Mucosa of gallbladder (tissue), 1 donor: ENCODE measurements at regions not wholly inside any gene's neighbourhood (a gene's known extent, or its start where the extent isn't known, plus 50 kb on each side); places are given as distances from the start of the nearest gene placed in this dataset.
"Not testable (repeated sequence)": the region's sequence is repeated elsewhere in the genome, so short reads cannot be mapped to it uniquely, and the experiment has no call there.

Experiments
- DNase-seq: peaks from one replicate; pipeline ENCODE4 v3.0.0-alpha.2; 2020; ENCODE audit warnings: low spot score
- donor health status: DM: no; HTN: no; CAD: no.

DNA sequence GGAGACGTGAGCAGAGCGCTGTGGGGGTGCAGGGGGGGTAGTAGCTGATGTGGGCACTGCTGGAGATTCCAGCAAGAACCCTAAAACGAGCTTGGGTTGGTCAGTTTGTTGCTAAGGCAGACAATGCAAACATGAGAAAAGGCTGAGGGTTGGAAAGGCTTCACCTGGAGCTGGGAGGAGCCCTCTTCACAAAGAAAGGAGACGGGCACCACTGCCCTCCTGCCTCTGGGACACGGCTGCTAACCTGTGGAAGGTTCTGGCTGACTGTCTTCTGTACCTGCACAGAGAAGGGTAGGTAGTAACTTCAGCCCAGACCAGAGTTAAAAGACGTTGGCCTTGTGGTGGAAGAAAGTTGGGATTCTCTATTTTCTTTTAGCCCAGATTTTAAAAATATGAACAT lies 108.7 kb downstream of the SUCLA2 start:
- no peak for DNase-seq

DNA sequence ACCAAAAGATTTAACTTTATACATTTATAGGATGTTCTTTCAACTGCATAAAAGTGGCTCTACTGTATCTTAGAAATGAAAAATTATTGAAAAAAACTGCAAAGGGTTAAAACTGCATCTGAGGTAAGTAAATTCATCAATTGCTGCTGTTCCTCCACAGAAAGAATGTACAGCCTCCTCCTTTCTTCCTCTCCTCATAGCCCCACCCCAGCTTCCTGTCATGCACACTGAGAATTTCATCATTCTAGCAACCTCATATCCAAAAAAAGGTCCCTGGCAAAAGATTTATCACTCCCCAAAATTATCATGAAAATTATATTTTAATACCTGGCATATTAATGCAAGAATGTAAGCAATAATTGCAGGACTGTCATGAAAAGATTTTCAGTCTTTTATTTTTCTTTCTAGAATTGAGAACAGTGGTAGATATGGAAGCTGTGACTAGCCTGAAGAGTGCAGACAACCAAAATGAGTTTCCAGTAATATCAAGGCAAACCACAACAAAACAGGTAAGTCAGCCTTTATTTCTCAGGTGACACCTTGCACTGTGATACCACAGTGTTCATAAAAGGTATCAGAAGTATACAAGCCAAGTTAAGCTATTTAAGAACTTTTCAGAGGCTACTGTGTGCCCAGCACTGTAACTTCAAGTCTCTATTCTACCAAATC lies 110.8 kb downstream of the SUCLA2 start:
- no peak for DNase-seq

DNA sequence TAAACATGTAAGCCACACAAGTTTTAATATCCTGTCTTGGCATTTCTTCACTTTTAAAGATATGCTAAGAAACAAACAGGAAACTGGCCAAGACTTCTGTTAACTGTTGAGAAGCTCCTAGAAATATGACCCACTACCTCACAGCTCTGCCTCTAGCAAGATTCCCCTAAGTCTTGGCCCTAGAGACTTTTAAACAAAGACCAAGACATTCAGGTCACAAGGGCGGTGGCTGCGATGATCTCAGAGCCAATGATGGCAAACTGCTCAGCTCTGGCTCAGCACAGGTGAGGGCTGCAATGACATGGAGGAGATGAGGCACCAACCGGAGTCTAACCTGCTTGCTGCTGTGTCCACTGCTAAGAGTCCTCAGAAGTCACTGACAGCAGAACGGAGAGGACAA lies 114.8 kb downstream of the SUCLA2 start:
- DNase-seq = no peak

DNA sequence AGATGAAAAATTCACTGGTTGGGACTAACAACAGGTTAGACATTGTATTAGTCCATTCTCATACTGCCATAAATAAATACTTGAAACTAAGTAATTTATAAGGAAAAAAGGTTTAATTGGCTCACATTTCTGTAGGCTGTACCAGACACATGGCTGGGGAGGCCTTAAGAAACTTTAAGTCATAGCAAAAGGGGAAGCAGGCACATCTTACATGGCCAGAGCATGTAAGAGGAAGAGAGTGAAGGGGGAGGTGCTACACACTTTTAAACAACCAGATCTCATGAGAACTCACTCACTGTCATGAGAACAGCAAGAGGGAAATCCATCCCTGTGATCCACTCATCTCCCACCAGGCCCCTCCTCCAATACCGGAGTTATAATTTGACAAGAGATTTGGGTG lies 125.9 kb downstream of the SUCLA2 start:
- DNase-seq = no peak

DNA sequence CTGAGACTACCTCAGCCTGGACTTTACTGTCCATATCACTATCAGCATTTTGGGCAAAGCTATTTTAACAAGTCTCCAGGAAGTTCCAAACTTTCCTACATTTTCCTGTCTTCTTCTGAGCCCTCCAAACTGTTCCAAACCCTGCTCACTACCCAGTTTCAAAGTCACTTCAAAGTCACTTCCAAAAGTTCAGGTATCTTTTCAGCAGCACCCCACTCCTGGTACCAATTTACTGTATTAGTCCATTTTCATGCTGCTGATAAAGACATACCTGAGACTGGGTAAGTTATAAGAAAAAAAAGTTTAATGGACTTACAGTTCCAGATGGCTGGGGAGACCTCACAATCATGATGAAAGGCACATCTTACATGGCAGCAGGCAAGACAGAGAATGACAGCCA lies 127.1 kb downstream of the SUCLA2 start:
- not testable (repeated sequence) for DNase-seq

DNA sequence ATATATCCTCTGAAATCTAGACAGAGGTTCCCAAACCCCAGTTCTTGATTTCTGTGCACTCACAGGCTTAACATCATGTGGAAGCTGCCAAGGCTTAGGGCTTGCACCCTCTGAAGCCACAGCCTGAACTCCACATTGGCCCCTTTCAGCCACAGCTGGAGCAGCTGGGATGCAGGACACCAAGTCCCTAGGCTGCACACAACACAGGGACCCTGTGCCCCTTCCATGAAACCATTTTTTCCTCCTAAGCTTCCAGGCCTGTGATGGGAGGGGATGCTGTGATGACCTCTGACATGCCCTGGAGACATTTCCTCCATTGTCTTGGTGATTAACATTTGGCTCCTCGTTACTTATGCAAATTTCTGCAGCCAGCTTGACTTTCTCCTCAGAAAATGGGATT lies 127.8 kb downstream of the SUCLA2 start:
- DNase-seq = not testable (repeated sequence)

DNA sequence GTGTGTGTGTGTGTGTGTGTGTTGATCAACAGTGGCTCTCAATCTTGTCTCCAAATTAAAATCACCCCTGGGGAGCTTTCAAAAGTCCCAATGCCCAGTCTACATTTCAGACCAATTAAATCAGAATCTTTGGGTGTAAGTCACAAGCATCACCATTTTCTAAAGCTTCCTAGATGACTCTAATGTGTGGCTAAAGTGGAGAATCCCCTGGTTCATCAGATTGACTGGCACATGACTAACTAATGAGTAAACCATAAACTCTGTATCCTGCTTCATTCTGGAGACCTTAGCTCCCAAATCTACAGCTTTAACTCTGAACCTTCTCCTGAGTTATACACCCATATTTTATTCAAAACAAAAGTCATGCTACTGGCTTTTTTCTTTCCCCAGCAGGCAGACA lies 131.3 kb downstream of the SUCLA2 start:
- no peak for DNase-seq

DNA sequence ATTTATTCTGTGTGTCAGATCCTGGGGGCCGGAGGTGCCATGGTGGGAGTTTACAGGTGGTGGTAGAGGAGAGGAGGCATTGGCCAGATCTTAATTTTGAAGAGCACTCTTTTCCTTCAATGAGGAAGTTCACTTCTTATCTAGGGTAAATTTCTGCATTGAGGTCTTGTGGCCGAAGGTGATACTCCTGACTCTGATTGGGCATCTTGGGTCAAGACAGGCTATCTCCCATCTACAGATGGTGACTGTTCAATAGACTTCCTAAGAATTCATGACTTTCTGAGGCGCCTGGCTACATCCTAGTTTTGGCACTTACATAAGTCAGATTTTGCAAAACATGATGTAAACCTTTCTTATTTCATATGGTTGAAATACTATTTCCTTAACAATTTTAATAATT lies 135.2 kb downstream of the SUCLA2 start:
- DNase-seq = no peak

DNA sequence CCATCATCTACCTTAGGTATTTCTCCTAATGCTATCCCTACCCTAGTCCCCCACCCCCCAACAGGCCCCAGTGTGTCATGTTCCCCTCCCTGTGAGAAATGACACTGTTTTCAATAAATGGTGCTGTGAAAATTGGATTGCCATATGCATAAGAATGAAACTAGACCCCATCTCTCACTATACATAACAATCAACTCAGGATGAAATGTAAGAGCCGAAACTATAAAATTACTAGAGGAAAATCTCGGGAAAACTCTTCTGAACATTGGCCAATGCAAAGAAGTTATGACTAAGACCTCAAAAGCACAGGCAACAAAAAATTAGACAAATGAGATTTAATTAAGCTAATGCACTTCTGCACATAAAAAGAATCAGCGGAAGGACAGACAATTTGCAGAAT lies 138.2 kb downstream of the SUCLA2 start:
- DNase-seq = no peak

DNA sequence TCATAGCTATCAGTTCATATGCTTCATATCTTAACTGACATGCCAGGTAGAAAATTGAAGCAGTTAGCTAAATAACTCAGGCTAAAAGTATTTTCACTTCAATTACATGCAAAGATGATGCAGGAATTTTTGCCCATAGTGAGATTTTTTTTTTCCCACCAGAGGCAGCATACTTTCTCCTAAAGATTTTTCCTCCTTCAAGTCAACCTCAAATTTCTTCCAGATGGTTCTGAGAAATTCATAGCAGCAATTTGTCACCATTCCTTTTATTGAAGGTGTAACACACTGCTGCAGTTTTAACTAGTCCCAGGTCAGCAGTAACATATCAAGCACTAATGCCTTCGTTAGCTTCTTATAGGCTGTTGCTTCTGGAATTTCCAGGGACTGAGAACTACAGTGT lies 141.9 kb downstream of the SUCLA2 start:
- no peak for DNase-seq

DNA sequence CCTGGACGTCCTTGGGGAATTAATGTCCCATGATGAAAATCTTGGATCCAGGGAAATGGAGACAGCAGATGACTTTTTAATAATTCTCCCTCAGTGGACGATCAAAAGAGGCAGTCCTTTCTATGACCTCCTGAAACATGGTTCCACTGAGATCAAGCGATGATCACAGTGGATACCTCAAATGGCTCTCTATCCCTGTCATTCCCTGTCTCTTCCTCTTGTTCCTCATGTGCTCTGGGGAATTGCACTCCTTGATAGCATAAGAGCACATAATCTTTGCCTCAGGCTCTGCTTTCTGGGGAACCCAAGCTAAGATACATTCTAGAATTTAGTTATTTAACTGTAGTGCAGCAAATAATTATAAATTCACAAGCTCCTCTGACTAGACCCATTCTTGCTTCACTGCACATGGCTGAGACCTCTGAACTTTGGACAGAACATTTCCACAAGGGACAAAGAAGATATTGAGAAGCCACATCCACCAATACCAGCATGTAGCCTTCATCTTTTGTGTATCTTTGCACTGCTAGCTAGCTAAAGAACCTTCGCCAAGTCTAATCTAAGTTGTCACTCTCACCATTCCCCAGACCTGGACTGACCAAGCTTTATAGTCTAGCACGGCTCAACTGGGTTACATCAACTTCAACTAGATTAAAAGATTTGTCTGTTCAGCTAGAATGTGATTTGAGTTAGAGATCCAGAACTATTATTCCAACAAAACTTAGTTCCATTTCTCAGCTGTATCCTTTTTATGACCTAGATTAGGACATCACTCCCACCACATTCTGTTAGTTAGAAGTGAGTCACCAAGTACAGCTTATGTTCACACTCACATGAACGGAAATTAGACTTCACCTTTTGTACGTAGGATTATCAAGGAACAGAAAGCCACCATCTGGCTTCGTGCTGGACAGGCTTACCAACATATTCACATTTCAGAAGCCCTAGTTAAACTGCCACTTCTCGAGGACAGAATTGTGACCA lies 142.7 kb downstream of the SUCLA2 start:
- DNase-seq = no peak

DNA sequence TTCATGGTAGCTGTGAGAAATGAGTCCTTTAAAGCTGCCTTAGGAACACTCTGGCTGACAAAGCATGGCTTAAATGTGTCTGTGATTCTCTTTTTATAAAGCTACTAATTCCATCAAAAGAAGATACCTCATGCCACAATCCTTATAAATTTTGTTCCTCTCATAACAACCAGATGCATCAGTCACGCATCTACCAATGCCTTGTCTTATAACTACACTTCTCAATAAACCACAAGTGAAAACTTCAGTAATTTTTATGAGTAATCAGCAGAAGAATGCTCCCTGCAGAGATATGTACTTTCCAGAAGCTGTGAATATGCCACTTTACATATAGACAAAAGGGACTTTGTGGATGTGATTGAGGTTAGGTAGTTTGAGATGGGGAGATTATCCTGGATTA lies 147.8 kb downstream of the SUCLA2 start:
- DNase-seq = no peak

DNA sequence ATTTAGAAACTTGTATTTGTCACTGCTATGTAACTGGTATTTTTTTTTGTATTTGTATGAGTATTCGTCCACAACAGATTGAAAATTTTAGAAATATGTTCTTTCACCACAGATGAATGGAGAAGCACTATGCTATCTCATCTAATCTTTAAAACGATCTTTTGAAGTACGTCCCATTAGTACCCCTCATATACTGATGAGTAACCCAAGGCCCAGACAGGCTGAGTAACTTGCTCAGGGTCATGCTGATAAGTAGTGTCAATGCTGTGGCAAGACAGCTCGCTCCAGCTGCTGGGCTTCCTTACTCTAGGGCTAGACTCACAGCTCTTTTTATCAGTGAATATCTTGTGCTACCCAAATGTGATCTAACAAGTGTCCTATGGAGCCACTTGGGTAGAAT lies 154.2 kb downstream of the SUCLA2 start:
- no peak for DNase-seq

DNA sequence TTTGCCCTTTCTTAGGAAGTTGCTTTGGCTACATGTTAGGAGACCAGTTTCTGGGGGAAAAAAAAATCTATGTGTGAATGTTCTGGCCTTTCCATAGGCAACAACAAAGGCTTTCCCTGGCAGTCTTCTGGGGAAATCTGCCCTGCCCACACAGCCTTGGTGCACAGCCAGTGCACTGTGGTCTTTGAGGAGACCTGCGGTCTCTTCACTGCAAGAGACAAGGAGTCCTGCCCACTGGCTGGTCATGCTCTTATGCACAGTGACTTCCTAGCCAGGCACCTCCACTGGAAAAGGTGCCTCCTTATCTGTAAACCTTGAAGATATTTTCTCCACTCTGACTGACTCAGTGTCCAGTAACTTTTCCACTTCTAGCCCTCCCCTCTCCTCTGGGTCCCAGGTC lies 155.1 kb downstream of the SUCLA2 start:
- no peak for DNase-seq

DNA sequence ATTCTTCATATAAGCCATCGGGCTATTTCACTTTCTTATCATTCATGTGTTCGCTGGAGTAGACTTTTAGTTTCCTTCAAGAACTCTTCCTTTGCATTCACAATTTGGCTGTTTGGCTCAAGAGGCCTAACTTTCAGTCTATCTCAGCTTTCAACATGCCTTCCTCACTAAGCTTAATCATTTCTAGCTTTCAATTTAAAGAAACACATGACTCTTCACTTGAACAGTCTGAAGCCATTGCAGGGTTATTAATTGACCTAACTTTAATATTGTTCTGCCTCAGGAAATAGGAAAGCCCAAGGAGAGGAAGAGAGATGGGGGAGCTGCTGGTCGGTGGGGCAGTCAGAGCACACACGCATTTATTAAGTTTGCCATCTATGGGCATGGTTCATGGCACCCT lies 158.1 kb downstream of the SUCLA2 start:
- DNase-seq = no peak

DNA sequence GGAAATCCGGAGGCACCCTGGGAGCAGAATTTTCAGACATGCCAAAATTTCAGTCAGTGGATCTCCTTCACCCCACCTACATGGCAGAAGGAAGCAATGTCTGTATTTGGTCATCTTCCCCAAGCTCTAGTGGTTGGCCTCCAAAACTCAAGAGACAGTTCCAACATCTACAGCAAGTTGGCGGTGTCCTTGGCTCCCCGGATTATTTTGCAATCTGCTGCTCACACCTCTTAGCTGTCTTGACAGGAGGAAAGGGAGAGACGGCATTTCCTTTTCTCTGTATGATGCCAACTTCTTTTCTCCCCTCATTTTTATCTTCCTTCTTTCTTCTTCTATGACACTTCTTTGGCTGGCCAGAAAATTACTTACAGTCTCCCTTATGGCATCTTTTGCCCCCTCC lies 159.9 kb downstream of the SUCLA2 start:
- DNase-seq = no peak

DNA sequence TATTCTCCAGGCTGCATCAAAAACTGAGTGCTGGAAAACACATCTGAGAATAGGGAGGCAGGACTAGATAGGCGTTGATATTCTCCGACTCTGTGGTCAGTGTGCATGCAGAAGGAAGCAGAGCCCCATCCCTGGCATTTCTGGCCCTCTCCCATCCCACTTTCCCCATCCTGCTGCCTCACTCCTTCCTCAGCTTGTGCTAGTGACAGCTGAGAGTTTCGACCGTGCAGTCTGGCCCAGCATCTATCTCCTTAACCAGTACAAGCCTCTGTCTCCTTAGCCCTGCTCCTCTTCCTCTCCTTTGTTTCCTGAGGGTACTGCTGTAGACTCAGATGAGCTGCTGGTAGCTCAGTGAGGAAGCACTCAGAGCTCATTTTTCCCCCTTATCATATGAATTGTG lies 163.2 kb downstream of the SUCLA2 start:
- DNase-seq = no peak

DNA sequence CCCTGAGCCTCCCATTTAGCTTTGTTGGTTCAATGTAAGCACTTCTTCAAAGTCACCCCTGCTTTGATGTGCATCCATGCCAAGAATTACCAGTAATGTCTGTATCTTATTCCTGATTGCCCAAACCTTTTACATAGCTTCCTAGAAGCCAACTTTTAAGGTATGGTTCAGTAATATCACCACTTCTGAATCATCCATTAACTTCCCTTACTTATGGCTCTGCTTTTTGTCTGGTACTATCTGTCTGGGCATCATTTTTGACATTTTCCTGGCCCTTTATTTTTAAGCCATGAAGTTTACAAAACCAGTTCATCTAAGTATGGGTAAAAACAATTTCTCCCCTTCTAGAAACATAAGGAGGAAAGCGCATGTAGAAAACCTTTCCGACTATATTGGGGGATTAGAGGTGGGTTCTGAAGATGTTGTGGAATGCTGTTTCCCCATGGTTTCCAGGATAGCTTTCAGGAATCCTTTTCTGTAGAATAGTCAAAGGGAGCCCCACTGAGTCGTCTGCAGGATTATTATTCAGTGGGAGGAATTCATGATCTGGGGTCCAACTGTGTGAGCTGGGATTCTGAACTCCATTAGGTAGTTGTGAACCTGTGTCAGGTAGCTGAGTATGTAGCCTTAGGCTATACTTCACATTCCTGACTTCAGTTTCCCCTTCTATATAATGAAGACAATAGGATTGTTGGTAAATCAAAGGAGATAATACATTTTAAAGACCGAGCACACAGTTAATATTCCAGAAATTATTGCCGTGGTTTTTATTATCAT lies 163.8 kb downstream of the SUCLA2 start:
- no peak for DNase-seq

DNA sequence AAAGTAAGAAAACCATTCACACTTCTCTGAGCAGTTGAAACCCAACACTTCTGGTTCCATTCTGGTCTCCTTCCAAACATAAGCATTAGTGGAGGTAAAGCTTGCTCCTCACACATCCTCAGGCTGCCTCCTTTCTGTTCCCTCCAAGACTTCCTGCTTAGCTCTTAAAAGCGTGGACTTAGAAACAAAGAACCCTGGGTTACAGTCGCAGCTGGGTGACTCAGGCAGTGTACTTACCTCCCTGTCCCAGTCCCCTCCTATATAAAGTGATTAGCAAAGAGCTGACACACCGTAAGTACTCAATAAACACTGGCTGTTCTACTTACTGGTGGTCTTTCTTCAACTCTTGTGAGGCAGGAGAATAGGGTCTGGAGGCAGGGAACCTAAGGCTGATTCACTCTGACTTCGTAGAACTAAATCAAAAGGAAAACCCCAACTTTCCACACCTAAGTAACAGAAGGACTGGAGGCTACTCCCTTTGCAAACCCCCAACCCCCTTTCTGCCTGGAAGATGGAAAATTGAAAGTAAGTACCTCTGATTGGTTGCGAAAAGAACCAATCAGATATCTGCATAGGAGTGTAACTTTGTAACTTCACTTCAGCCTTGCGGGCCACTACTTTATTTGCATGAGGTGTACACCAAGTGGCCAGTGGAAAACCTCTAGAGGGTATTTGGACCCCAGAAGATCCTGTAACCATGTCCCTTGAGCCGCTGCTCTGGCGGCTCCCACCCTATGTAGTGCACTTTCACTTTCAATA lies 165.4 kb downstream of the SUCLA2 start:
- no peak for DNase-seq

DNA sequence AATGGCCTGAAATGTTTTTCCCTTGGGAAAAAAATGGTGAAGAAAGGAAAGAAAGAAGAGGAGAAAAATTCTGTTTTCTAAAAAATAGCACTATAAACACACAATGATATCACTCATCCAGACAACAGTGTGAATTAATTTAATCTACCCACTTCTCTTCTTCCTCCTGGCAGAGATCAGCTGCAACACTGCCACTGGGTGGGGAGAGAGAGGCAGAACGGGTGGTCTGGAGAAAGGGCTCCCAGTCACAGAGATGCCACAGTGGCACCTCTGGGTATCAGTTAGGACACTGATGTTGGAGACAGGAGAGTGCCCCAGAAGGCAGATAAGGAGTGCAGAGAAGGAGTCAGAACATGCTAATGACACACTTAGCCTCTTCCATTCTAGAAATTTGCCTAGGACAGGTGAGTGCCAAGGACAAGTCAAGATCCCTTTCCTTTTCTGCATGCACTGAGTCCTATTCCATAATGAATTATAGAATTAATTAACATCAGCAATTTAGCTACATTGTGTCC lies 168.6 kb downstream of the SUCLA2 start:
- no peak for DNase-seq

DNA sequence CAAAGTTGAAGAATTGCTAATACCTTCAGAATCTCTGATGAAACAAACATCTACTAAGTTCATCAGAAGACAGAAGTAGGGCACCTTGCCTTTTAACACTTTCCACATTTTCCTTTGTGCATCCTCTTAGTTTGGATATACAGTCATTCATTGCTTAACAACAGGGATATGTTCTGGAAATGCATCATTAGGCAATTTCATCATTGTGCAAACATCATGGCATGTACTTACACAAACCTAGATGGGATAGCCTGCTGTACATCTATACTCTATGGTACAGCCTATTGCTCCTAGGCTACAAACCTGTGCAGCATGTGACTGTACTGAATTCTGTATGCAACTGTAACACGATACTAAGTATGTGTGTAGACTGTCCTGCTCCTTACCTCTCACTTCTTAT lies 169.8 kb downstream of the SUCLA2 start:
- DNase-seq = no peak

DNA sequence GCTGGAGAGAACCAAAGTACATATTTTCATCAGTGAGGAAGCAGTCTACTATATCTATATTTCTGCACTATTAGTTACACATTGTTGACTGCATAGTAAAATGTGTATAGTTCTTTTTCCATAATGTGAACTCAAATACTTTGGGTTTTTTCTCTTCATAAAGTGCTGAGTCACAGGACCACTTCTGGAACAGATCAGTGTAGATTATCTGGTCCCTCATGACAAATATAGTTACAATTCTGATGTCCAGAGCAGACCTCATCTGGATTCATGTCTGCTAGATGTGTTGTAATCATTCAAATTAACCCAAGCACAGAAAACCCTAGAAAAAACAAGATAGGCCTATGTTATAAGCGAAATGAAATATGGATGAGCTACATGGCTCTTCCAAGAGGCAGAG lies 171.4 kb downstream of the SUCLA2 start:
- no peak for DNase-seq
